GM12878 (cell line): ENCODE measurements at regions not wholly inside any gene's neighbourhood (a gene's known extent, or its start where the extent isn't known, plus 50 kb on each side); places are given as distances from the start of the nearest gene placed in this dataset.
"Not testable (repeated sequence)": the region's sequence is repeated elsewhere in the genome, so short reads cannot be mapped to it uniquely, and the experiment has no call there.

ENCODE experiments used
- CTCF ChIP-seq, 3 experiments: IDR thresholded peaks in 2 of 3; conservative IDR thresholded peaks in 1 of 3; 2 replicates each; pipeline ENCODE4 v1.5.1; 2011; ENCODE audit warnings: low read depth in 3 of 3, low read length in 3 of 3, mild to moderate bottlenecking in 3 of 3, control low read depth in 2 of 3, moderate library complexity in 2 of 3, inconsistent platforms in 1 of 3, mixed read lengths in 1 of 3; ENCODE audit not compliant: control insufficient read depth in 2 of 3, insufficient read depth in 1 of 3; ENCODE audit errors: extremely low read depth in 1 of 3
- E2F8 ChIP-seq: fragments of 450-650 bp; IDR thresholded peaks from 2 replicates; pipeline ENCODE4 v1.6.1; 2018; ENCODE audit warnings: mild to moderate bottlenecking, low read depth, moderate library complexity; ENCODE audit not compliant: partially characterized antibody
- MXI1 ChIP-seq: fragments of 150-350 bp; IDR thresholded peaks from 2 replicates; pipeline ENCODE4 v1.6.1; 2011; ENCODE audit warnings: low read depth, mild to moderate bottlenecking, inconsistent platforms, low read length, improper control_type of control experiment
- NFIC ChIP-seq: IDR thresholded peaks from 2 replicates; pipeline ENCODE4 v1.6.1; 2012; ENCODE audit warnings: low read depth, mild to moderate bottlenecking, inconsistent platforms, low read length, moderate library complexity
- NFYB ChIP-seq: IDR thresholded peaks from 2 replicates; pipeline ENCODE4 v1.6.1; 2011; ENCODE audit warnings: low read depth, mild to moderate bottlenecking, low read length, improper control_type of control experiment, moderate library complexity; ENCODE audit not compliant: insufficient read depth
- POLR2AphosphoS5 ChIP-seq: IDR thresholded peaks from 2 replicates; pipeline ENCODE4 v1.6.1; 2011; ENCODE audit warnings: mild to moderate bottlenecking, low read length, inconsistent platforms
- TCF3 ChIP-seq: IDR thresholded peaks from 2 replicates; pipeline ENCODE4 v1.6.1; 2012; ENCODE audit warnings: low read depth, mild to moderate bottlenecking, low read length, borderline replicate concordance; ENCODE audit not compliant: insufficient read depth
- ZZZ3 ChIP-seq: IDR thresholded peaks from 2 replicates; pipeline ENCODE4 v1.6.1; 2011; ENCODE audit warnings: low read depth; ENCODE audit not compliant: control insufficient read depth, insufficient read length
- TF ChIP-seq, protein P1 (sequence below): fragments of 450-650 bp; formaldehyde crosslinking; IDR thresholded peaks from 2 replicates; pipeline ENCODE4 v1.4.0; 2022; ENCODE audit warnings: mild to moderate bottlenecking, moderate library complexity
- TF ChIP-seq, protein P2 (sequence below): fragments of 450-650 bp; IDR thresholded peaks from 2 replicates; pipeline ENCODE4 v1.6.1; 2017; ENCODE audit warnings: borderline replicate concordance
- TF ChIP-seq, protein P3 (sequence below): IDR thresholded peaks from 2 replicates; pipeline ENCODE4 v1.6.1; 2012; ENCODE audit warnings: mild to moderate bottlenecking, low read depth, low read length

DNA sequence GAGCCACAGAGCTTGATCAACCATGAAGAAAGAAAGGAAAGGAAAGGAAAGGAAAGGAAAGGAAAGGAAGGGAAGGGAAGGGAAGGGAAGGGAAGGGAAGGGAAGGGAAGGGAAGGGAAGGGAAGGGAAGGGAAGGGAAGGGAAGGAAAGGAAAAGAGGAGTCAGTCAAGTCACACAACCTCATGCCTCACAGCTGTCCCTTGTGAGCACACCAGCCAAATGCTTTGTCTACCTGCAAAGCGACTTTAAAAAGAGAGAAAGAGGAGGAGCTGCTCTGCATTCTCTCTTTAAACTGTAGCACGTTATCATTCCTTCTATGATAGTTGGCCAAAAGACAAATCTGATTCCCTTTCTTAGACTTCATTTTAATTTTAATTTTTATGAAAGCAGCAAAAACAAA is 863.9 kb upstream of the AMELY start:
- not testable (repeated sequence) for TF ChIP-seq POLR2AphosphoS5; CTCF (IDR thresholded peaks at IDR 0.05 in 2 of 3, conservative IDR thresholded peaks at IDR 0.05 in 1 of 3; ENCODE audit: control insufficient read depth in 2 of 3, extremely low read depth in 1 of 3, insufficient read depth in 1 of 3, low read depth in 3 of 3, low read length in 3 of 3); E2F8; ZZZ3; MXI1; TCF3; NFYB; NFIC
- TF ChIP-seq, protein P1, sequence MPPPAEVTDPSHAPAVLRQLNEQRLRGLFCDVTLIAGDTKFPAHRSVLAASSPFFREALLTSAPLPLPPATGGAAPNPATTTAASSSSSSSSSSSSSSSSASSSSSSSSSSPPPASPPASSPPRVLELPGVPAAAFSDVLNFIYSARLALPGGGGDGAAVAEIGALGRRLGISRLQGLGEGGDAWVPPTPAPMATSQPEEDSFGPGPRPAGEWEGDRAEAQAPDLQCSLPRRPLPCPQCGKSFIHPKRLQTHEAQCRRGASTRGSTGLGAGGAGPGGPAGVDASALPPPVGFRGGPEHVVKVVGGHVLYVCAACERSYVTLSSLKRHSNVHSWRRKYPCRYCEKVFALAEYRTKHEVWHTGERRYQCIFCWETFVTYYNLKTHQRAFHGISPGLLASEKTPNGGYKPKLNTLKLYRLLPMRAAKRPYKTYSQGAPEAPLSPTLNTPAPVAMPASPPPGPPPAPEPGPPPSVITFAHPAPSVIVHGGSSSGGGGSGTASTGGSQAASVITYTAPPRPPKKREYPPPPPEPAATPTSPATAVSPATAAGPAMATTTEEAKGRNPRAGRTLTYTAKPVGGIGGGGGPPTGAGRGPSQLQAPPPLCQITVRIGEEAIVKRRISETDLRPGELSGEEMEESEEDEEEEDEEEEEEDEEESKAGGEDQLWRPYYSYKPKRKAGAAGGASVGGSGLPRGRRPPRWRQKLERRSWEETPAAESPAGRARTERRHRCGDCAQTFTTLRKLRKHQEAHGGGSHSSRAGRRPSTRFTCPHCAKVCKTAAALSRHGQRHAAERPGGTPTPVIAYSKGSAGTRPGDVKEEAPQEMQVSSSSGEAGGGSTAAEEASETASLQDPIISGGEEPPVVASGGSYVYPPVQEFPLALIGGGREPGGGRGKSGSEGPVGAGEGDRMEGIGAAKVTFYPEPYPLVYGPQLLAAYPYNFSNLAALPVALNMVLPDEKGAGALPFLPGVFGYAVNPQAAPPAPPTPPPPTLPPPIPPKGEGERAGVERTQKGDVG (CRISPR knock-in tag) = not testable (repeated sequence)
- TF ChIP-seq, protein P2, sequence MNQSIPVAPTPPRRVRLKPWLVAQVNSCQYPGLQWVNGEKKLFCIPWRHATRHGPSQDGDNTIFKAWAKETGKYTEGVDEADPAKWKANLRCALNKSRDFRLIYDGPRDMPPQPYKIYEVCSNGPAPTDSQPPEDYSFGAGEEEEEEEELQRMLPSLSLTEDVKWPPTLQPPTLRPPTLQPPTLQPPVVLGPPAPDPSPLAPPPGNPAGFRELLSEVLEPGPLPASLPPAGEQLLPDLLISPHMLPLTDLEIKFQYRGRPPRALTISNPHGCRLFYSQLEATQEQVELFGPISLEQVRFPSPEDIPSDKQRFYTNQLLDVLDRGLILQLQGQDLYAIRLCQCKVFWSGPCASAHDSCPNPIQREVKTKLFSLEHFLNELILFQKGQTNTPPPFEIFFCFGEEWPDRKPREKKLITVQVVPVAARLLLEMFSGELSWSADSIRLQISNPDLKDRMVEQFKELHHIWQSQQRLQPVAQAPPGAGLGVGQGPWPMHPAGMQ = not testable (repeated sequence)
- TF ChIP-seq, protein P3, sequence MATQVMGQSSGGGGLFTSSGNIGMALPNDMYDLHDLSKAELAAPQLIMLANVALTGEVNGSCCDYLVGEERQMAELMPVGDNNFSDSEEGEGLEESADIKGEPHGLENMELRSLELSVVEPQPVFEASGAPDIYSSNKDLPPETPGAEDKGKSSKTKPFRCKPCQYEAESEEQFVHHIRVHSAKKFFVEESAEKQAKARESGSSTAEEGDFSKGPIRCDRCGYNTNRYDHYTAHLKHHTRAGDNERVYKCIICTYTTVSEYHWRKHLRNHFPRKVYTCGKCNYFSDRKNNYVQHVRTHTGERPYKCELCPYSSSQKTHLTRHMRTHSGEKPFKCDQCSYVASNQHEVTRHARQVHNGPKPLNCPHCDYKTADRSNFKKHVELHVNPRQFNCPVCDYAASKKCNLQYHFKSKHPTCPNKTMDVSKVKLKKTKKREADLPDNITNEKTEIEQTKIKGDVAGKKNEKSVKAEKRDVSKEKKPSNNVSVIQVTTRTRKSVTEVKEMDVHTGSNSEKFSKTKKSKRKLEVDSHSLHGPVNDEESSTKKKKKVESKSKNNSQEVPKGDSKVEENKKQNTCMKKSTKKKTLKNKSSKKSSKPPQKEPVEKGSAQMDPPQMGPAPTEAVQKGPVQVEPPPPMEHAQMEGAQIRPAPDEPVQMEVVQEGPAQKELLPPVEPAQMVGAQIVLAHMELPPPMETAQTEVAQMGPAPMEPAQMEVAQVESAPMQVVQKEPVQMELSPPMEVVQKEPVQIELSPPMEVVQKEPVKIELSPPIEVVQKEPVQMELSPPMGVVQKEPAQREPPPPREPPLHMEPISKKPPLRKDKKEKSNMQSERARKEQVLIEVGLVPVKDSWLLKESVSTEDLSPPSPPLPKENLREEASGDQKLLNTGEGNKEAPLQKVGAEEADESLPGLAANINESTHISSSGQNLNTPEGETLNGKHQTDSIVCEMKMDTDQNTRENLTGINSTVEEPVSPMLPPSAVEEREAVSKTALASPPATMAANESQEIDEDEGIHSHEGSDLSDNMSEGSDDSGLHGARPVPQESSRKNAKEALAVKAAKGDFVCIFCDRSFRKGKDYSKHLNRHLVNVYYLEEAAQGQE = not testable (repeated sequence)
